HepG2 (cell line): ENCODE measurements at regions not wholly inside any gene's neighbourhood (a gene's known extent, or its start where the extent isn't known, plus 50 kb on each side); places are given as distances from the start of the nearest gene placed in this dataset.

Experiments
- ERF ChIP-seq: IDR thresholded peaks from 2 replicates; pipeline ENCODE4 v1.6.1; 2018; ENCODE audit warnings: missing biosample characterization, missing genetic modification reagents
- JUND ChIP-seq: sonication (generic); formaldehyde crosslinking; IDR thresholded peaks from 2 replicates; pipeline ENCODE4 v1.8.0; 2022; ENCODE audit warnings: mild to moderate bottlenecking, missing genetic modification reagents
- KAT2B ChIP-seq: fragments of 150-350 bp; IDR thresholded peaks from 2 replicates; pipeline ENCODE4 v1.6.1; 2014; ENCODE audit warnings: low read depth, low read length, borderline replicate concordance
- NFE2 ChIP-seq: sonication (generic); formaldehyde crosslinking; IDR thresholded peaks from 2 replicates; pipeline ENCODE4 v1.4.0; 2020; ENCODE audit warnings: missing genetic modification reagents
- NPAS2 ChIP-seq: sonication (generic); formaldehyde crosslinking; IDR thresholded peaks from 2 replicates; pipeline ENCODE4 v1.8.0; 2022; ENCODE audit warnings: mild to moderate bottlenecking, missing genetic modification reagents, borderline replicate concordance
- PTBP1 ChIP-seq: fragments of 200-400 bp; formaldehyde crosslinking; IDR thresholded peaks from 2 replicates; pipeline ENCODE4 v1.6.1; 2018; ENCODE audit warnings: low read length, low read depth; ENCODE audit not compliant: poor library complexity, severe bottlenecking
- REST ChIP-seq, 2 experiments: IDR thresholded peaks; 2 replicates each; pipeline ENCODE4 v1.6.1; 2011 to 2012; ENCODE audit warnings: low read length in 2 of 2, borderline replicate concordance in 1 of 2, low read depth in 1 of 2, mild to moderate bottlenecking in 1 of 2, moderate library complexity in 1 of 2
- SKIL ChIP-seq: sonication (generic); formaldehyde crosslinking; IDR thresholded peaks from 2 replicates; pipeline ENCODE4 v1.8.0; 2022; ENCODE audit warnings: missing genetic modification reagents, mild to moderate bottlenecking, moderate library complexity, borderline replicate concordance
- SNAI1 ChIP-seq: sonication (generic); formaldehyde crosslinking; IDR thresholded peaks from 2 replicates; pipeline ENCODE4 v1.5.0; 2020; ENCODE audit warnings: mild to moderate bottlenecking, missing genetic modification reagents, borderline replicate concordance
- SP140L ChIP-seq: sonication (generic); formaldehyde crosslinking; IDR thresholded peaks from 2 replicates; pipeline ENCODE4 v1.4.0; 2020; ENCODE audit warnings: missing genetic modification reagents, borderline replicate concordance
- TAF1 ChIP-seq: sonication (generic); formaldehyde crosslinking; IDR thresholded peaks from 2 replicates; pipeline ENCODE4 v1.4.0; 2020; ENCODE audit warnings: missing genetic modification reagents
- TCF7L2 ChIP-seq: IDR thresholded peaks from 2 replicates; pipeline ENCODE4 v1.6.1; 2011; ENCODE audit warnings: mild to moderate bottlenecking, low read depth, low read length, moderate library complexity
- TEAD3 ChIP-seq: optimal IDR thresholded peaks from 2 replicates; pipeline ENCODE3; 2016; ENCODE audit warnings: borderline replicate concordance
- ZNF260 ChIP-seq: sonication (generic); formaldehyde crosslinking; IDR thresholded peaks from 2 replicates; pipeline ENCODE4 v1.4.0; 2020; ENCODE audit warnings: missing genetic modification reagents, low read depth, mild to moderate bottlenecking, borderline replicate concordance
- ZNF674 ChIP-seq: sonication (generic); formaldehyde crosslinking; IDR thresholded peaks from 2 replicates; pipeline ENCODE4 v1.5.0; 2020; ENCODE audit warnings: low read depth, mild to moderate bottlenecking, missing genetic modification reagents
- ZNF773 ChIP-seq: sonication (generic); formaldehyde crosslinking; IDR thresholded peaks from 2 replicates; pipeline ENCODE4 v1.4.0; 2020; ENCODE audit warnings: missing genetic modification reagents, borderline replicate concordance
- ZSCAN30 ChIP-seq: sonication (generic); formaldehyde crosslinking; IDR thresholded peaks from 2 replicates; pipeline ENCODE4 v1.5.0; 2020; ENCODE audit warnings: mild to moderate bottlenecking, missing genetic modification reagents
- ZXDC ChIP-seq: sonication (generic); formaldehyde crosslinking; IDR thresholded peaks from 2 replicates; pipeline ENCODE4 v1.5.0; 2020; ENCODE audit warnings: mild to moderate bottlenecking, missing genetic modification reagents
- TF ChIP-seq, protein P1 (sequence below): sonication (generic); formaldehyde crosslinking; IDR thresholded peaks from 2 replicates; pipeline ENCODE4 v1.4.0; 2020; ENCODE audit warnings: missing genetic modification reagents, borderline replicate concordance

DNA sequence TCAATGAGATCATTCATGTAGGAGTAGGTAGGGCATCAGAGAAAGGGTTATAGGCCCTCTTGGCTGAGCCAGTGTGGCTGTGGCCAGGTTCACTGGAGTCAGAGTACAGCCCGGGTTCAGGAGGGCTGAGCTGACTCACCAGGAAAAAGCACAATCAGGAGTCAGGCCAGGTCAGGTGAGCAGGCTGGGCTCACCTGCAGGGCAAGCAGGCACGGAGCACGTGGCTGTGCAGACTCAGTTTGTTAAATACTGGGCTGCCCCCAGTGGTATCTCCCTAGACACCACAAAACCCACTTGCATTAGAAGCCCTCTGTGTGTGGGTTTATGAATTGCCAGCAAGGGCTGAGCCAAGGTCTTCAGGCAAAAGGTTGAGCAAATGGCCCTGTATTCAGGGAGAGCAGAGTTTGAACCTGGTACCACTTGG lies 122.1 kb upstream of the SERBP1 start (continued):
- TF ChIP-seq SP140L (CRISPR knock-in tag) (no peak), ERF (CRISPR knock-in tag) (peak; percentile 83; the same call in 1 of the 2 replicates), ZNF773 (CRISPR knock-in tag) (no peak), KAT2B (no peak), TAF1 (CRISPR knock-in tag) (no peak), ZSCAN30 (CRISPR knock-in tag) (no peak), SKIL (CRISPR knock-in tag) (no peak), NPAS2 (CRISPR knock-in tag) (no peak), ZNF260 (CRISPR knock-in tag) (no peak), PTBP1 (no peak), ZXDC (CRISPR knock-in tag) (no peak), ZNF674 (CRISPR knock-in tag) (no peak), TCF7L2 (no peak), TEAD3 (peak; percentile 79), NFE2 (CRISPR knock-in tag) (no peak), REST (IDR thresholded peaks at IDR 0.05; ENCODE audit: borderline replicate concordance in 1 of 2, low read depth in 1 of 2, low read length in 2 of 2) (0 out of 4 replicates have a peak, but pooled peaks of 1 of the 2 experiments have one; percentile 21), SNAI1 (CRISPR knock-in tag) (no peak), JUND (CRISPR knock-in tag) (peak; percentile 77; the same call in 1 of the 2 replicates)
- TF ChIP-seq, protein P1, sequence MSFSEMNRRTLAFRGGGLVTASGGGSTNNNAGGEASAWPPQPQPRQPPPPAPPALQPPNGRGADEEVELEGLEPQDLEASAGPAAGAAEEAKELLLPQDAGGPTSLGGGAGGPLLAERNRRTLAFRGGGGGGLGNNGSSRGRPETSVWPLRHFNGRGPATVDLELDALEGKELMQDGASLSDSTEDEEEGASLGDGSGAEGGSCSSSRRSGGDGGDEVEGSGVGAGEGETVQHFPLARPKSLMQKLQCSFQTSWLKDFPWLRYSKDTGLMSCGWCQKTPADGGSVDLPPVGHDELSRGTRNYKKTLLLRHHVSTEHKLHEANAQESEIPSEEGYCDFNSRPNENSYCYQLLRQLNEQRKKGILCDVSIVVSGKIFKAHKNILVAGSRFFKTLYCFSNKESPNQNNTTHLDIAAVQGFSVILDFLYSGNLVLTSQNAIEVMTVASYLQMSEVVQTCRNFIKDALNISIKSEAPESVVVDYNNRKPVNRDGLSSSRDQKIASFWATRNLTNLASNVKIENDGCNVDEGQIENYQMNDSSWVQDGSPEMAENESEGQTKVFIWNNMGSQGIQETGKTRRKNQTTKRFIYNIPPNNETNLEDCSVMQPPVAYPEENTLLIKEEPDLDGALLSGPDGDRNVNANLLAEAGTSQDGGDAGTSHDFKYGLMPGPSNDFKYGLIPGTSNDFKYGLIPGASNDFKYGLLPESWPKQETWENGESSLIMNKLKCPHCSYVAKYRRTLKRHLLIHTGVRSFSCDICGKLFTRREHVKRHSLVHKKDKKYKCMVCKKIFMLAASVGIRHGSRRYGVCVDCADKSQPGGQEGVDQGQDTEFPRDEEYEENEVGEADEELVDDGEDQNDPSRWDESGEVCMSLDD, result no peak
